Esophagus squamous epithelium (tissue), 5 donors: ENCODE measurements at regions not wholly inside any gene's neighbourhood (a gene's known extent, or its start where the extent isn't known, plus 50 kb on each side); places are given as distances from the start of the nearest gene placed in this dataset.

Experiments used
- DNase-seq: peaks from one replicate; lab custom pipeline; 2025; lab: John Stamatoyannopoulos, UW
- H3K27ac ChIP-seq, 4 donors: fragments of 200-600 bp; sonication (generic); one replicate each; pipeline ENCODE4 v1.5.1; 2016 to 2019; ENCODE audit warnings: mild to moderate bottlenecking in 1 of 4
- H3K27me3 ChIP-seq, 4 donors: fragments of 200-600 bp; sonication (generic); 1 replicate in 3 of 4; 2 replicates in 1 of 4; pipeline versions ENCODE4 v1.5.1 to v1.6.0; 2017 to 2021; ENCODE audit warnings: antibody characterized with exemption in 1 of 4
- H3K36me3 ChIP-seq, 3 donors: fragments of 200-600 bp; sonication (generic); one replicate each; pipeline ENCODE4 v1.5.1; 2016 to 2019
- H3K4me1 ChIP-seq, 3 donors: fragments of 200-600 bp; sonication (generic); one replicate each; pipeline ENCODE4 v1.5.1; 2017 to 2019
- H3K4me3 ChIP-seq, 4 donors: fragments of 200-600 bp; sonication (generic); 1 replicate in 3 of 4; 2 replicates in 1 of 4; pipeline ENCODE4 v1.5.1; 2016 to 2019; ENCODE audit warnings: mild to moderate bottlenecking in 2 of 4, moderate library complexity in 1 of 4
- H3K9me3 ChIP-seq, 3 donors: fragments of 200-600 bp; sonication (generic); one replicate each; pipeline ENCODE4 v1.5.1; 2016 to 2019
- POLR2A ChIP-seq, 4 donors: fragments of 450-650 bp; IDR thresholded peaks; one replicate each; pipeline ENCODE4 v1.6.1; 2017; ENCODE audit warnings: antibody characterized with exemption in 4 of 4, mild to moderate bottlenecking in 4 of 4, moderate library complexity in 3 of 4
- WGBS, 2 donors: methylation state at CpG; one replicate each; pipeline ENCODE4 v1.1.5; 2018; 5-methylcytosine and 5-hydroxymethylcytosine counted together
- intact Hi-C: fragments of 100-400 bp; cut with DNase I; formaldehyde crosslinking; loops from one replicate; pipeline ENCODE4 v1.15.0; 2022
- TF ChIP-seq, protein P1 (sequence below), 6 experiments: fragments of 450-650 bp in 4 of 6; fragments of 200-600 bp in 2 of 6; sonication (generic) in 2 of 6; IDR thresholded peaks; one replicate each; pipeline ENCODE4 v1.5.1; 2016 to 2019; ENCODE audit warnings: antibody characterized with exemption in 6 of 6, mild to moderate bottlenecking in 4 of 6, moderate library complexity in 4 of 6
- donor health status: DM: yes; HTN: yes; CAD: no.

DNA sequence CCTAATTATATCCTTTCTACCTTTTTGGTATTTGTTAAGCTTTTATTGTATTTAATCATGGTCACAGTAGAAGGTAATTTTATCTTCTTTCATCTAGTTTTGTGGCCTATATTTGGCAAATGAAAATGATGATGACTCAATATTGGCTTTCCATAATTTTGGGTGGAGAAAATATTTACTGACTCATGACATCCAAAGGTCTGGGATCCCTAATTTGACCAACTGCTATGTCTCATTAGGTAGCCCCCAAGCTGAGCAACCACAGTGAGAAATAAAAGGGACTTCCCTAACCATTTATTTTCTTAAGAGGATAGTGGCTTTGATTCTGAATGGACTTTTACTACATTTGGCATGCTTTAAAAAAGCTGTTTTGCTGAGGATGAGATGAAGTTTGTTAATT is 289.5 kb downstream of the RMST start:
- intact Hi-C loops = no loop called here
- no peak for TF ChIP-seq POLR2A (IDR thresholded peaks at IDR 0.05)
- TF ChIP-seq, protein P1, sequence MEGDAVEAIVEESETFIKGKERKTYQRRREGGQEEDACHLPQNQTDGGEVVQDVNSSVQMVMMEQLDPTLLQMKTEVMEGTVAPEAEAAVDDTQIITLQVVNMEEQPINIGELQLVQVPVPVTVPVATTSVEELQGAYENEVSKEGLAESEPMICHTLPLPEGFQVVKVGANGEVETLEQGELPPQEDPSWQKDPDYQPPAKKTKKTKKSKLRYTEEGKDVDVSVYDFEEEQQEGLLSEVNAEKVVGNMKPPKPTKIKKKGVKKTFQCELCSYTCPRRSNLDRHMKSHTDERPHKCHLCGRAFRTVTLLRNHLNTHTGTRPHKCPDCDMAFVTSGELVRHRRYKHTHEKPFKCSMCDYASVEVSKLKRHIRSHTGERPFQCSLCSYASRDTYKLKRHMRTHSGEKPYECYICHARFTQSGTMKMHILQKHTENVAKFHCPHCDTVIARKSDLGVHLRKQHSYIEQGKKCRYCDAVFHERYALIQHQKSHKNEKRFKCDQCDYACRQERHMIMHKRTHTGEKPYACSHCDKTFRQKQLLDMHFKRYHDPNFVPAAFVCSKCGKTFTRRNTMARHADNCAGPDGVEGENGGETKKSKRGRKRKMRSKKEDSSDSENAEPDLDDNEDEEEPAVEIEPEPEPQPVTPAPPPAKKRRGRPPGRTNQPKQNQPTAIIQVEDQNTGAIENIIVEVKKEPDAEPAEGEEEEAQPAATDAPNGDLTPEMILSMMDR (IDR thresholded peaks at IDR 0.05) = no peak

DNA sequence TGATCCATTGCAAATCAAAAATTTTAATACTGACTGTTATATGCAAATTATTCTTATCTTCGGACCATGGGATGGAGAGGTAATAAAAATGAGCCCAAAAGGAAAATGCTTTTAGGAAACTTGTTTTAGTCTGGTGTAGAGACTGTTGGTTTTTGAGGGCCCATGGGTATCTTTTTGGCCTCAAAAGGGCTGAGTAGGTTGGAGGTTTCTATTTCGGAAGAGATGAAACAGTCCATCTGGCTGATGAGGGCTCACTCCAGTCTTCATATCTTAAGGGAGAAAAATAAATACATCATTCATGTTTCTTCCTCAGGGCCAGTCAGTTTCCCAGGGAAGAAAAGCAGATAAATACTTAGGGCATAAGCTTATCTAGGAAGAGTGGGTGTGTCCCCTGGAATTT is 290.7 kb downstream of the RMST start:
- TF ChIP-seq, protein P1 (IDR thresholded peaks at IDR 0.05) = no peak
- TF ChIP-seq POLR2A (IDR thresholded peaks at IDR 0.05) = no peak
- no peaks in the 10 kb centered on the region for H3K36me3 ChIP-seq
- DNase-seq = no peak
- no peaks in the 10 kb centered on the region for H3K27me3 ChIP-seq
- 84 to 87% methylated on average over 2 of the region's 2 CpGs for WGBS, 2 donors
- no peak overlapping the region for H3K4me3 ChIP-seq
- no peak overlapping the region for H3K27ac ChIP-seq
- H3K9me3 ChIP-seq = no peaks in the 10 kb centered on the region
- intact Hi-C loops = no loop called here
- peaks cover 0 to 21% (median 0%) of the 10 kb centered on the region in 3 donors for H3K4me1 ChIP-seq

More for the DNA sequence above, 289.5 kb downstream of the RMST start:
- DNase-seq = no peak
- Histone ChIP-seq H3K36me3 (no peaks in the 10 kb centered on the region), H3K4me3 (no peak overlapping the region), H3K4me1 (peaks cover 0 to 16% (median 0%) of the 10 kb centered on the region in 3 donors), H3K9me3 (no peaks in the 10 kb centered on the region), H3K27ac (no peak overlapping the region), H3K27me3 (no peaks in the 10 kb centered on the region)

DNA sequence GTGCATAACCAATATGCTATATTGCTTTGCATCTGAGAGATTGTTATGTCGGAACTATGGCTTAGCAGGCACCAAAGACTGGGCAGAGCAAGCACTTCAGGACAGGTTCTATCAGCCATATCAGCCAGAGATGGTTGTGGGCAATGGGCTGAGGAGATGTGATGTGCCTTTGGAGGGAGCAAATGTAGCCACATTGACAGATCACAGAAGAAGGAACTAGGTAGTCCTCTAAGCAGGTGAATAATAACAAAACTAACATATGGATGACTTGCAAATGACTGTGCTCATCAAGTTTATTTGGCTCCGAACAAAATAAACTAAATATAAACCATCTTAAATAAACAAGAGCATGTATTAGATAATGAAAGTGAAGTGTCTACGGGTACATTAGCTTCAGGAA is 291.7 kb downstream of the RMST start:
- H3K4me3 ChIP-seq = no peak overlapping the region
- intact Hi-C loops = no loop called here

DNA sequence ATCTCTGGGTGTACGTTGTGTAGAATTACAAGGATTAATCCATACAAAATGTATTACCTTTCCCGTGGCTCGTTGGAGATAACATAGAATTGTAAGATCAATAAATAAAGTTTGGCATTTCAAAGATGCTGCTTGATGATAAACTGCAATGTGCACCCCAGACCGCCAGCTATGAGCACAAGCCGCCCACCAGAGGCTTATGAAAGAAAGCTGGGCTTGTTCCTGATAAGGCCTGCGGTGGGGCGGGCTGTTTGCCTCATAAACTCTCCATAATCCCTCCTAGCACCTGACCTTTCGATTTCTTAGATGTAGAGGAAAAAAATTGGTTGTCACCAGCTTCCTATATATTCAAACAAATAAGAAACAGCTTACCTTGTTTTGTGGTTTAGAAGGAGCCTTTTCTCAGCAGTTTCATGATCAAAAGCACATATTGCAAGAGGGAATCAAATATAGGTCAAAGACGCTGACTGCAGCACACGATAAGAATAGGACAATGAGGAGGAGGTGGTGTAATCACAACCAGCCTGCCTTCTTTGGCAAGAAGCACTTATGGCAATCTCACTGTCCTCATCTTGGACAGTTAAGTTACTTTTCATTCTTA is 293.6 kb downstream of the RMST start:
- H3K4me1 ChIP-seq = peaks cover 0 to 19% (median 0%) of the 10 kb centered on the region in 3 donors
- intact Hi-C loops = no loop called here
- H3K36me3 ChIP-seq = no peaks in the 10 kb centered on the region
- H3K27ac ChIP-seq = peak overlapping the region in 2 of 4 donors; percentile 50 to 52
- no peak for DNase-seq
- TF ChIP-seq POLR2A (IDR thresholded peaks at IDR 0.05) = no peak
- TF ChIP-seq, protein P1 (IDR thresholded peaks at IDR 0.05) = no peak
- 65 to 76% methylated on average over 10 of the region's 10 CpGs for WGBS, 2 donors
- no peak overlapping the region for H3K4me3 ChIP-seq
- no peaks in the 10 kb centered on the region for H3K9me3 ChIP-seq
- no peaks in the 10 kb centered on the region for H3K27me3 ChIP-seq

More for the DNA sequence above, 291.7 kb downstream of the RMST start:
- TF ChIP-seq, protein P1 (IDR thresholded peaks at IDR 0.05) = no peak
- TF ChIP-seq POLR2A (IDR thresholded peaks at IDR 0.05) = no peak
- WGBS, 2 donors = 67 to 69% methylated on average over 3 of the region's 3 CpGs
- no peak overlapping the region for H3K27ac ChIP-seq
- no peaks in the 10 kb centered on the region for H3K27me3 ChIP-seq
- H3K4me1 ChIP-seq = peaks cover 0 to 19% (median 0%) of the 10 kb centered on the region in 3 donors
- H3K9me3 ChIP-seq = no peaks in the 10 kb centered on the region
- no peaks in the 10 kb centered on the region for H3K36me3 ChIP-seq
- no peak for DNase-seq

DNA sequence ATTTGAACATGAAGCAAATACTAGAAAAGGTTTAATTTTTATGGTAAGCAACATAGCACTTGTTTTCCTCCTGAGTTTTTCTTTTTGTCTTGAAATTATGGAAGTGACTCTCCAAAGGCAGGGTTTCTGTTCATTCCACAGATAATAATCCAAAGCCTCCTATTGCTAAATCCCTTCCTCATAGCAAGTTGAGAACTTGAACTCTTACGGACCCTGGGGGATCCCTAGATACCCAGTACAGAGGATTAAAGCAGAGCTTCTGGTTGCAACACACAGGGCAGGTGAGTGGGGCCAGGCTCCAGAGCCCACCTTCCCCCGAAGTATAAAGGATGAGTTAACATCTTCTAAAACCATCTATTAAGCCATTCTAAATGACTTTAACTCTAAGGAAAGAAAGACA is 294.1 kb downstream of the RMST start:
- H3K27ac ChIP-seq = peak overlapping the region in 3 of 4 donors; percentile 28 to 52 (median 50)

More for the DNA sequence above, 294.1 kb downstream of the RMST start:
- H3K4me1 ChIP-seq = peaks cover 0 to 19% (median 0%) of the 10 kb centered on the region in 3 donors
- H3K9me3 ChIP-seq = no peaks in the 10 kb centered on the region
- no peaks in the 10 kb centered on the region for H3K36me3 ChIP-seq
- TF ChIP-seq POLR2A (IDR thresholded peaks at IDR 0.05) = no peak
- TF ChIP-seq, protein P1 (IDR thresholded peaks at IDR 0.05) = no peak
- H3K4me3 ChIP-seq = no peak overlapping the region
- WGBS, 2 donors = 76 to 86% methylated on average over 2 of the region's 2 CpGs
- no peaks in the 10 kb centered on the region for H3K27me3 ChIP-seq
- no peak for DNase-seq
- intact Hi-C loops = no loop called here
